Ureter (tissue), 1 donor: ENCODE measurements at regions not wholly inside any gene's neighbourhood (a gene's known extent, or its start where the extent isn't known, plus 50 kb on each side); places are given as distances from the start of the nearest gene placed in this dataset.

ENCODE experiments used
- DNase-seq: peaks from one replicate; pipeline ENCODE4 v3.0.0-alpha.2; 2020; ENCODE audit warnings: low spot score
- donor health status: DM: yes; HTN: yes; CAD: no.

- DNase-seq, result no peak
These were observed 71.6 kb upstream of the ASTN2 start for GRCh38 chr9:117486426-117486825.

DNA sequence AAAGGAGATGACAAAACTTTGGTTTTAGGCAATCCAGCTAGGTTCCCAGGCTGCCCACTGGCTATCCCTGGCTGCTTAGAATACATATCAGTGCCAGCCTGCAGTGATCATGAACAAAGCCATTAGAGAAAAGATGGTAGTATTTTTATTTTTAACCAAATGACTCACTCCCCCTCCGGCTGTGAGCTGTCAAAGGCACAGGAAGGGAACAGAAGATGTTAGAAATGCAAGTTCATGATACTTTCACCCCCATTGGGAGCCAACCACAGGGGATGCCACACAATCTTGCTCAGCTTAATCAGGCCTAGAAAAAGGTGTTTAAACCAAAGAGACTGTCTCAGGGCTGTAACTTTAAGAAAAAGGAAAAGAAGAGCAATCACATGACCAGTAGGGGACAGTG is 70.3 kb upstream of the ASTN2 start:
- DNase-seq, result no peak

GRCh38 chr9:117480729-117481128 is 65.9 kb upstream of the ASTN2 start:
- no peak for DNase-seq

- no peak for DNase-seq
These were observed 65.4 kb upstream of the ASTN2 start for GRCh38 chr9:117480253-117480652.

DNA sequence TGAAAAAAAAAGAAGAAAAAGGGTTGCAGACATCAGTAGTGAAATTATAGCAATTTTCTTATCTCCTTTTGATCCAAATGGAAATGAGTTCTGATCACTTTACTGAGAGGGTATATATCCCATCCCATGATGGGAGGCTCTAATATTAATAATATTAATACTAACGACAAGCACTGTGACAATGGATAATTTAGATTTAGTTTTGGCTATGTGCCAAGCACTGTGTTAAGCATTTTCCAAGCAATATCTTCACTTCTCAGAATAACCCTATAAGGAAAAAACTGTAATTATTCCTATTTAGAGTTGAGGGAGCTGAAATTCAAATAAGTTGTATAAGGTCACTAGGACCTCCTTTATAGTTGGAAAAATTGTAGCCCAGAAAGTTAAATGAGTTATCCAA is 58.4 kb upstream of the ASTN2 start:
- DNase-seq, result no peak

GRCh38 chr9:117470902-117471301 is 56.0 kb upstream of the ASTN2 start:
- DNase-seq, result no peak

GRCh38 chr9:117470455-117470854 is 55.6 kb upstream of the ASTN2 start:
- no peak for DNase-seq

- DNase-seq, result no peak
These were observed 51.3 kb upstream of the ASTN2 start for GRCh38 chr9:117466111-117466510.

- no peak for DNase-seq
These were observed 50.8 kb upstream of the ASTN2 start for GRCh38 chr9:117465706-117466105.

- DNase-seq, result no peak
These were observed 50.2 kb upstream of the ASTN2 start for GRCh38 chr9:117464941-117465616.
